ENCODE measurements at regions not wholly inside any gene's neighbourhood (a gene's known extent, or its start where the extent isn't known, plus 50 kb on each side); places are given as distances from the start of the nearest gene placed in this dataset.

GRCh38 chr2:220224691-220225543 lies 597.5 kb downstream of the SLC4A3 start:
- H3K4me3 ChIP-seq: no peak overlapping the region
- WGBS, 5 donors: 55 to 82% (median 72%) methylated on average over 4 of the region's 4 CpGs
- H3K27ac ChIP-seq: no peak overlapping the region
- H3K36me3 ChIP-seq: no peaks in the 10 kb centered on the region
- no peaks in the 10 kb centered on the region for H3K27me3 ChIP-seq (replicated peaks in 1 of 7)
- no peaks in the 10 kb centered on the region for H3K9me3 ChIP-seq
- no peaks in the 10 kb centered on the region for H3K4me1 ChIP-seq
- DNase-seq: no peak
- TF ChIP-seq POLR2AphosphoS5 (IDR thresholded peaks at IDR 0.05) (no peak), CTCF (IDR thresholded peaks at IDR 0.05 in 8 of 11, conservative IDR thresholded peaks at IDR 0.05 in 3 of 11) (no peak), POLR2A (IDR thresholded peaks at IDR 0.05) (no peak)
- intact Hi-C loops (cut with DNase I; ENCODE audit: low total_unique reads): no loop called here

GRCh38 chr2:220226076-220226475 lies 598.6 kb downstream of the SLC4A3 start:
- Histone ChIP-seq H3K9me3 (no peaks in the 10 kb centered on the region), H3K4me3 (no peak overlapping the region), H3K27me3 (replicated peaks in 1 of 7) (no peaks in the 10 kb centered on the region), H3K27ac (no peak overlapping the region), H3K4me1 (no peaks in the 10 kb centered on the region), H3K36me3 (no peaks in the 10 kb centered on the region)
- WGBS, 5 donors: 83 to 91% (median 88%) methylated on average over 2 of the region's 2 CpGs
- intact Hi-C loops (cut with DNase I; ENCODE audit: low total_unique reads): no loop called here
- DNase-seq: no peak
- TF ChIP-seq CTCF (IDR thresholded peaks at IDR 0.05 in 8 of 11, conservative IDR thresholded peaks at IDR 0.05 in 3 of 11) (no peak), POLR2AphosphoS5 (IDR thresholded peaks at IDR 0.05) (no peak), POLR2A (IDR thresholded peaks at IDR 0.05) (no peak)

- no peaks in the 10 kb centered on the region for H3K4me1 ChIP-seq
- H3K27ac ChIP-seq: no peak overlapping the region
- H3K27me3 ChIP-seq (replicated peaks in 1 of 7): no peaks in the 10 kb centered on the region
- intact Hi-C loops (cut with DNase I; ENCODE audit: low total_unique reads): no loop called here
- DNase-seq: no peak
- TF ChIP-seq POLR2AphosphoS5 (IDR thresholded peaks at IDR 0.05) (no peak), POLR2A (IDR thresholded peaks at IDR 0.05) (no peak), CTCF (IDR thresholded peaks at IDR 0.05 in 8 of 11, conservative IDR thresholded peaks at IDR 0.05 in 3 of 11) (no peak)
- H3K4me3 ChIP-seq: no peak overlapping the region
- H3K9me3 ChIP-seq: no peaks in the 10 kb centered on the region
- WGBS, 5 donors: 89 to 100% (median 90%) methylated on average over 1 of the region's 1 CpG
- H3K36me3 ChIP-seq: no peaks in the 10 kb centered on the region
Measured at GRCh38 chr2:220226546-220226945, 599.1 kb downstream of the SLC4A3 start.

GRCh38 chr2:220227266-220227920 lies 600.0 kb downstream of the SLC4A3 start:
- no peak for TF ChIP-seq CTCF (IDR thresholded peaks at IDR 0.05 in 8 of 11, conservative IDR thresholded peaks at IDR 0.05 in 3 of 11)
- TF ChIP-seq POLR2AphosphoS5 (IDR thresholded peaks at IDR 0.05): no peak
- TF ChIP-seq POLR2A (IDR thresholded peaks at IDR 0.05): no peak
- no peak overlapping the region for H3K4me3 ChIP-seq
- no peaks in the 10 kb centered on the region for H3K9me3 ChIP-seq
- no peaks in the 10 kb centered on the region for H3K4me1 ChIP-seq
- 65 to 90% (median 69%) methylated on average over 4 of the region's 4 CpGs for WGBS, 5 donors
- intact Hi-C loops (cut with DNase I; ENCODE audit: low total_unique reads): no loop called here
- no peaks in the 10 kb centered on the region for H3K27me3 ChIP-seq (replicated peaks in 1 of 7)
- H3K27ac ChIP-seq: no peak overlapping the region
- no peaks in the 10 kb centered on the region for H3K36me3 ChIP-seq
- no peak for DNase-seq
